GM13977 (cell line): ENCODE measurements at regions not wholly inside any gene's neighbourhood (a gene's known extent, or its start where the extent isn't known, plus 50 kb on each side); places are given as distances from the start of the nearest gene placed in this dataset.

Experiments used
- DNase-seq: peaks from one replicate; pipeline ENCODE4 v3.0.0; 2012; ENCODE audit warnings: low spot score
- in situ Hi-C: fragments of 300-500 bp; cut with MboI; formaldehyde crosslinking; loops from one replicate; pipeline ENCODE4 v1.12.0; 2022; ENCODE audit warnings: low sequenced_read_pairs, low pct_unique_long_range_greater_than_20kb, mixed read lengths, inconsistent platforms; ENCODE audit not compliant: unreplicated experiment
- TF ChIP-seq, protein P1 (sequence below): IDR thresholded peaks from 2 replicates; pipeline ENCODE4 v1.5.1; 2012; ENCODE audit warnings: mild to moderate bottlenecking, control low read depth; ENCODE audit not compliant: insufficient read depth; ENCODE audit errors: extremely low read depth, missing control alignments

DNA sequence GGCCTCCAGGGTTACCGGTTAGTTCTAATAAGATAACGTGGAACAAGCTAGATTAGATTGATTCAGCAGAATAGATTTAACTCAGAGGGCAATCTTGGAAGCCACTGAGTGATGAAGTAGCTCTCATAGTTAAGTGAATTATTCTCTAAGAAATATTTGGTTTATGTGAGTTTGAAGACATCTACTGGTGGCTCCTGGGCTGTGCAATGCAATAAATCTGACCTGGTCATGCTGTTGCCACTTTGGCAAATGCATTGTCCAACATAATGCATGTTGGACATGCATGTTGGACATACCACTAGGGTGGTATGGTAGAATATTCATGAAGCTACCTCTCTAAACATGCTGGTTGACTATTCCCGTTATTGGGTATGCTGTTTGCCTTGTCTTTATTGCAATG is 493.7 kb upstream of the VRK2 start:
- no peak for DNase-seq
- in situ Hi-C loops: no loop called here
- TF ChIP-seq, protein P1, sequence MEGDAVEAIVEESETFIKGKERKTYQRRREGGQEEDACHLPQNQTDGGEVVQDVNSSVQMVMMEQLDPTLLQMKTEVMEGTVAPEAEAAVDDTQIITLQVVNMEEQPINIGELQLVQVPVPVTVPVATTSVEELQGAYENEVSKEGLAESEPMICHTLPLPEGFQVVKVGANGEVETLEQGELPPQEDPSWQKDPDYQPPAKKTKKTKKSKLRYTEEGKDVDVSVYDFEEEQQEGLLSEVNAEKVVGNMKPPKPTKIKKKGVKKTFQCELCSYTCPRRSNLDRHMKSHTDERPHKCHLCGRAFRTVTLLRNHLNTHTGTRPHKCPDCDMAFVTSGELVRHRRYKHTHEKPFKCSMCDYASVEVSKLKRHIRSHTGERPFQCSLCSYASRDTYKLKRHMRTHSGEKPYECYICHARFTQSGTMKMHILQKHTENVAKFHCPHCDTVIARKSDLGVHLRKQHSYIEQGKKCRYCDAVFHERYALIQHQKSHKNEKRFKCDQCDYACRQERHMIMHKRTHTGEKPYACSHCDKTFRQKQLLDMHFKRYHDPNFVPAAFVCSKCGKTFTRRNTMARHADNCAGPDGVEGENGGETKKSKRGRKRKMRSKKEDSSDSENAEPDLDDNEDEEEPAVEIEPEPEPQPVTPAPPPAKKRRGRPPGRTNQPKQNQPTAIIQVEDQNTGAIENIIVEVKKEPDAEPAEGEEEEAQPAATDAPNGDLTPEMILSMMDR: peak; percentile 22

DNA sequence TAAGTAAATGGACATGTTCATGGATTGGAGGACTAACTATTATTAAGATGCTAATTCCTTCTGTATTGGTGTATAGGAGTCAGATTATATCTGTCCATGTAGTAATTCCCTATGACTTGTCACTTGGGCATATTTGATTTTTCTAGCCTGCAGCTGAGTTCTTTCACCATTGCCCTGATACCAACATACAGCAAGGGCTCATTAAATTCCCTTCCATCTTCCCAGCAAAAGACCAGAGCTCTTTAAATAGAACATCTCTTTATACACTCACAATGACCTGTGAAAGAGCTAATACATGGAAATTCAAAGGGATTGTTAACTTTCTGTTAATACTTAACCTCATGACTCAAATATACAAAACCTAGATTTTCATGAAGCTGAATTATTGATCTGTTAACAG is 492.3 kb upstream of the VRK2 start:
- no peak for DNase-seq
- TF ChIP-seq, protein P1: no peak
- in situ Hi-C loops: no loop called here

DNA sequence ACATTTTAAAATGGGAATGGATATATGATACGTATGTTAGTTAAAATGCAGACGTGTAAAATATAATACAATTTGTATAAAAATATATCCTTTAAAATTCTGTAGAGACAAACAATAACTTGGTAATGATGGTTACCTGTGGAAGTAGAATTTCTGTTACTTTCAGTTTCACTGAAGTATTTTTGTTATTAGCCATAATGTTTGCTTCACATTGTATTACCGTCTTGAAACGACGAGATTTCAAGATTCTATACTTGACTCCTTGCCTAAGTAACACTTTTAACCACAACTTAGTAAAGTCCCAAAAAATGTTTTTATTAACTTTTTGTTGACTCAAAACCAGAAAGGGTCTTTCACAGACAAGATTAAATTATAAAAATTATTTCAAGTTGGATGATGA is 488.3 kb upstream of the VRK2 start:
- DNase-seq: no peak
- in situ Hi-C loops: no loop called here
- TF ChIP-seq, protein P1: no peak

DNA sequence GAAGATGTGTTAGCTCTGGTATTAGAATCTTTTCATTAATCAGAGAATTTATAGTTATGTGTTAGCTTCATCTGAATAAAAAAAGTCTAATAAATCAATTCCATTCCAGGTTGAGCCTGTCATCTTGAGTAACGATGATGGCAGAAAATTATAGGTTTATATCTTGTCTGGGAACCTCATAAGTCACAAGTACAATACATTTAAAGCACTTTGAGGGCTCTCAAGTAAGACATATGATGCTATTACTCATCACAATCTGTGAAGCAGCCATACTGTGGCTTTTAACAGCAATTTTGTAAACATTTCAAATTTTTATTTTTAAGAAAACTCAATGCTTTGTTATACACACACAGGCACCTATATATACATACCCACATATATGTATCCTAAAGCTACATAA is 484.1 kb upstream of the VRK2 start:
- TF ChIP-seq, protein P1: no peak
- no peak for DNase-seq
- in situ Hi-C loops: no loop called here

DNA sequence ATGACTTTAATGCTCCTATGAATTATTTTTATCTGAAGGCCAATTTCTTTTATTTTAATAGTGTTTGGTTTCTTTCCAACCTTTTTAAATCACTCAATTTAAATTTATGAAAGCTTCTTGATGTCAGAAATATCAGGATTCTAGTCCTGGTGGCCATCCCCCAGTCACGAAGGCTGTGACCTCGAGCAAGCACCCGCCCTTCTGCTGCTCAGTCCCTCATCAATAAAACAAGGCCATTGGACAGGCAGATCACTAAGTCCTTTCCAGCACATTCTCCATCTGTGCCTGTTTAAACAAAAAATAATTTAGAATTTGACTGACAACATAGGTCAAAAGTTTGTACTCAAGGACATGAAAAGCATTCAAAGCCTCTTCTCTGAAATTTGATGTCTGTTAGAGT is 483.6 kb upstream of the VRK2 start:
- TF ChIP-seq, protein P1: no peak
- in situ Hi-C loops: no loop called here
- DNase-seq: no peak

DNA sequence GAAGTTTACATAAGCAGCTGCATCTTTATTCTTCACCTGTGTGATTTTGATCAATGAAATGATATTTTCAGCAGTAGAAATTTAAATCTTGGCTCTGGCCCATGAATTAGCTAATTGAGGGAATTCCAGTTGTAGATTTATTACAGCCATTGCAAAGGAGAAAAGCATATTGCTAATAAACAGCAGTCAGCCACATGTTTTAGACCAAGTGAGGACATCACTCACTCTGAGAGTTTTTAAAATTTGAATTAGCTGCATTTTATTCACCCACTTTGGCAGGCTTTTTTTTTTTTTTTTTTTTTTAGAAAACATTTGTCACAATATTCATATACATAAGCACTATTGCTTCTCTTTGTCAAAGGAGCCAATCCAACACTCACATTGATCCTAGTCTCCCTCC is 479.4 kb upstream of the VRK2 start:
- no peak for DNase-seq
- TF ChIP-seq, protein P1: no peak
- in situ Hi-C loops: no loop called here

DNA sequence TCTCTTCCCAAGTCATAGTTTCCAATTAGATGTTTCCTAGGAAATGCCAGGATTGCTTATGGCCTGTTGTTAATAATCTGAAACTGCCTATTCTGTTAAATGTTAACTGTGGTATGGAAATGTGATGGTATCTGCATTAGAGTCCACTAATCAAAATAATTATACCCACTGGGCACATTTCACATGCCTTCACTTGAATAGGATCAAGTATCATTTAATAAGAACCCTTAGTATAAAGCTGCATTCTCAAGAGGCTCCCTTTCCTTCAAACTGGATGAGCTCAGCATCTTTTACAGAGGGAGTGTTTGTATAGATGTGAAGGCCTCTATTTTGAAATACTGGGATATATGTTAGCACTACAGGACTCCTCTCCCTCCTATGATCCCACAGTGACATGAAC is 477.2 kb upstream of the VRK2 start:
- in situ Hi-C loops: no loop called here
- no peak for DNase-seq
- TF ChIP-seq, protein P1: no peak
